GM18505 (cell line): ENCODE measurements at regions not wholly inside any gene's neighbourhood (a gene's known extent, or its start where the extent isn't known, plus 50 kb on each side); places are given as distances from the start of the nearest gene placed in this dataset.

Experiments
- ATAC-seq: cut with Tn5 transposase; IDR thresholded peaks from one replicate; pipeline ENCODE4 v1.9.1; 2021; ENCODE audit not compliant: unreplicated experiment
- POLR2A ChIP-seq: IDR thresholded peaks from 4 replicates; pipeline ENCODE4 v1.6.1; 2011; ENCODE audit warnings: borderline replicate concordance; ENCODE audit not compliant: insufficient read depth, insufficient read length; ENCODE audit errors: extremely low read depth

DNA sequence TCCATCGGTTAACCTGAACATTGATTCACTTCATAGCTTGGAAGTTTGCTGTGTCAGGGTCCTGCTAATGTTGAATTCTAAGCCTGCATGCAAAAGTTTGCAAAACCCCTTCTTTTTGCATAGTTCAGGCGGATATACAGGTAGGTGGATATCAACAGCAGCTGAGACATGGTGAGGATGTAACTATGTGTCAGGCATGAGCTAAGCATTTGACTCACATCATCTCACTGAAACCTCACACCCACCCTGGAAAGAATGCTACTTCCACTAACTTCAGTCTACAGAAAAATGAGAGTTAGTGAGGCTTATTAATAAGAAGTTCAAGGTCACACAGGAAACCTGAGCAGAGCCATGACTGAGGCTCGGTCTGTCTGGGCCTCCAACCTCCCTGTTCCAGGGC, 276.9 kb downstream of the BMP7 start:
- TF ChIP-seq POLR2A: no peak
- no peak for ATAC-seq

DNA sequence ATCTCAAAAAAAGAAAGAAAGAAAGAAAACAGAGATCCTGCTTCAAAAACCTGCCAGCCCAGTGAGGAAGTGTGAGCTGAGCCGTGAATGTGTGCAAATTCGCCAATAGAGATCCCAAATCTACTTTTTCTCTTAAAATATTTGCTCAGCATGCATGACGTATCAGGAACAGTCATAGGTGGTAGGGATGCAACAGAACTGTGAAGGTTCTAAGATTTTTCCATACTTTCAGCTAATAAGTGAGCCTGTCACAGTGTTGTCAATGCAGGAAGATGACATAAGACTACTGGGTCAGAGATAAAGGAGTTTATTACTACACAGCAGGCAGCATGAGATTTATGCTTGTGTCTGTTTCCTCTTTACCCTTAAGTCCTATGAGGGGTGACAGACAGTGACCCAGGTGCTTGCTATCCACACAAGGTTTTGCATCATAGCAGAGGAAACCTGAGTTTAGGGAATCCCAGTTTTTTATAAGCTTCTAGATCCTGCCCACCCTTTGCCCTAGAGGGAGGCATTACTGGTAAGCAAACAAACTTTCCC, 273.4 kb downstream of the BMP7 start:
- no peak for TF ChIP-seq POLR2A
- no peak for ATAC-seq

DNA sequence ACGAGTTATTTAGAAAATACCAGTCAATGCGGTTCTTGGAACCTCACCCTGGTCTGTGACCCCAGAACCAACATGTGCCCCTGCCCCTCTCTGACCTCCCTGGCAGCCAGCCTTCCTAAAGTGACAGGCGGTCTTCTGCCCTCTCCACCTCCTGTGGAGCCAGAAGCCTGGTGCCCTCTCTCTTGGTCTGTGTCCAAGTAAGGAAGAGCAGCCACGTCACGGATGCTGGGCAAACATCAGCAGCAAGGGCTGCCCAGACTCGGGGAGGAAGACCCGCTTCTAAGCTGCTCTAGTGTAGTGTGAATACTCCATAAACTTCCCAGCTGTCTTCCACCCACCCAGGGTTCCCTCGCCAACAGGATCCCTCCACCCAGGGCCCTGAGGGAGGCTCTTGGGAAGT, 272.4 kb downstream of the BMP7 start:
- no peak for ATAC-seq

DNA sequence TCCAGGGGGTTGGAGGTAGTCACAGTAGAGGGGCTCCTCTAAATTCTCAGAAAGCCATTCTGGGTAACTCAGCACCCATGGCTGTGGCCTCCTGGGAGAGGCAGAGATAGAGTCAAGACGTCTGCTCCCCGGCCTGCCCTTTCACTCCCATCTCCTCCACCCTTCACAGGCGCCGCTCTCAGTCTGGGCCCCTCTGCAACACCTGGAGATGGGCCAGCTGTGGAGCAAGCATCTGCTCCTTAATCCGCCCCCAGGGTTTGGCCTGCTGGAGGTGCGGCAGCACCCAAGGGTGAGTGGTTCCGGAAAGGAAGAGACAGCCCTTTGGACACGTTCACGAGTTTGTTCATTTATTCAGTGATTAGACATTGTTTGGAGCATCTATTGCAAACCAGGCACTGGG, 271.3 kb downstream of the BMP7 start:
- ATAC-seq: no peak

More for the DNA sequence above, 272.4 kb downstream of the BMP7 start:
- no peak for TF ChIP-seq POLR2A

DNA sequence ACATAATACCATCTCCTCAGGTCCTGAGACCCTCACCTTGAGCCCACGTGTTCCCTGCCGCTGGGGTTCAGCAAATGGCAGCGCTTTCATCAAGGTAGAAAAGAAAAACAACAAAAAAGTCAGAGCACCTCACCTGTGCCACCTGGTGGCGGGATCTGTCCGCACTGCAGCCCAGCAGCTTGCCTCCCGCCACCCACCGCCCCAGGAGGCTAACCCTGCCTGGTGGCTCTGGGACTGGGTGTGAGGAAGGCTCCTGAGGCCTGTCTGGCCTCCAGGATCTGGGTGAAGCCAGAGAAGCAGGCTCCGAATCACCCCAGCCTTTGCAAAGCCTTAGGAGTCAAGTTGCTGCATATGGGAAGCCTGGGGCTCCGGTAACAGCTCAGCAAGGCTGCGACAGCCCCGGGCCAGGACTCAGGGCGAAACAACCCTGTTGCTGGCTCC, 270.8 kb downstream of the BMP7 start:
- ATAC-seq: no peak
- no peak for TF ChIP-seq POLR2A

More for the DNA sequence above, 271.3 kb downstream of the BMP7 start:
- no peak for TF ChIP-seq POLR2A

DNA sequence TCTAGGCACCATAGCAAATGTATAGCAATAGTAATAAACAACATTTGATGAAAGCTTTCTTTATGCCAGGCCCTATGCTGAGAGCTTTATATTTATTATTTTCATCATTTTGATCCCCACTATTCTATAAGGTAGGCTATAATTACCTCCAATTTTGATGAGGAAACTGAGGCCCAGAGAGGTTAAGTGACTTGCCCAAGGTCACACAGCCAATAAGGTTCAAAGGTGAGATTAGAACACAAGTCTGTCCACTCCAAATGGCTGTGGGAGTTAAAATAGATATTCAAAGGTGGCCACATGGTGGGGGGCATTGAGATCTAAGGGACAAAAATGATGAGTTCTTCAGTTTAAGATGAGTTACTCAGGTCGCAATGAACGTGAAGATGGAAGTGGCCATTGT, 269.9 kb downstream of the BMP7 start:
- ATAC-seq: no peak
- no peak for TF ChIP-seq POLR2A

DNA sequence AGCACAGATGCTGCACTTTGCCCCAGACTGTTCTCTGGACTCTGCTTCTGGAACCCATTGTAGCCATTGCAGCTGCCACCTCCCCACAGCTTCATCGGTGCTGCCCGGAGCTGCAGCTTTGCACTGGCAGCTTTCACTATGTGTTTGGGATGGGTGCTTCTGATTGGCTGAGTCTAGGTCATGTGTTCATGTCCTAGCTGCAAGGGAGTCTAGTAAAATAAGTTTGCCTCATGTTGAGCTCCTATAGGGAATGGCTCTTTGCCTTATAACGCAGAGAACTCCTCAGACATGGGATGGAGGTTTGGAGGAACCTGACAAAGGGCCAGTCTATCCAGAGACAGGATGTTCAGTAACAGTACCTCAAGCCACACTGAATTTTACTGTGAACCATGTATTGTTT, 268.0 kb downstream of the BMP7 start:
- TF ChIP-seq POLR2A: no peak
- ATAC-seq: no peak

DNA sequence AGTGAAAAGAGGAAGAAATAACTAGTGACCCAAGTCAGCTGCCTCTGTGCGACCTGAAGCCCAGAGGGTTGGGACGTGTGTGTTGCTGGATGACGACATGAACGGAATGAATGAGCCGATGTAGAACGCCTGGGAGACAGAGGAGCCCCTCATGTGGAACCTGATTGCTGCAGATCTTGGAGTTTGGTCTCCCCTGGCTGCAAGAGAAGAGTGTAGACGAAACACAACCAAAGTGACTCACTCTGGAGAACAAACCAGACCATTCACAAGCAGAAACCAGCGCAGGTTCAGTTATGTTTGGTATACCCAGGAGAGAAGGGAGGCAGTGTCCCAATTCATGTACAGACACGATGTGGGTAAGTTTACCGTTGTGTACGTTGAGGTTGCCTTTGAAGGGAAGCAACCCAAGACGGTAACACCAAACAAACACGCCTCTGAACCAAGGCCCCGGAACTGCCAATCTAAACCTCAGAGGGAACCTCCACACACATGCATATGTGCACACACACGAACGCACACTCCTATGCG, 265.9 kb downstream of the BMP7 start:
- no peak for TF ChIP-seq POLR2A
- no peak for ATAC-seq

DNA sequence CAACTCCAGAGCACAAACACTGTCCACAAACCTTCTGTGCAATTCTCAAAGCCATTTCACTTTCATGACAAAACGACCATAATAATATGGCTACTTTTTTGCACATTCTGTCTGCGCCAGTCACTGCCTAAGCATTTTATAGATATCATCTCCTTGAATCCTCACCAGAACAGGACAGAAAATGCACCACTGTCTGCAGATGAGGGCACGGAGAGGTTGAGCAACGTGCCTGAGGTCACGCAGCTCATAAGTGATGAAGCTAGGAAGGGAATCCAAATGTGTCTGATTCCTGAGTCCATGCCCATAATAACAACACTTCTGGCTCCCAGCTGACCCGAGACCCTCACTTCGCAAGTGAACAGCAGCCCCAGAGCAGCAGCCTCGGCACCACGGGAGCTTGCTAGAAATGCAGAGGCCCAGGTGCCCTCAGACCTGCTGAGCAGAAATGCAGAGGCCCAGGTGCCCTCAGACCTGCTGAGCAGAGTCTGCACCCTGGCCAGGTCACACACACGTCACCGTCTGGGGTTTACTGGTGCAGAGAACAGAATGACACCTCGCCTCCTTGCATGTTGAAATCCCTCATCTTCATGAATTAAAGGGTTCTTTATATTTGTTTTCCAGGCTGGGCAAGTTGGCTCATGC, 265.2 kb downstream of the BMP7 start:
- no peak for TF ChIP-seq POLR2A
- no peak for ATAC-seq

DNA sequence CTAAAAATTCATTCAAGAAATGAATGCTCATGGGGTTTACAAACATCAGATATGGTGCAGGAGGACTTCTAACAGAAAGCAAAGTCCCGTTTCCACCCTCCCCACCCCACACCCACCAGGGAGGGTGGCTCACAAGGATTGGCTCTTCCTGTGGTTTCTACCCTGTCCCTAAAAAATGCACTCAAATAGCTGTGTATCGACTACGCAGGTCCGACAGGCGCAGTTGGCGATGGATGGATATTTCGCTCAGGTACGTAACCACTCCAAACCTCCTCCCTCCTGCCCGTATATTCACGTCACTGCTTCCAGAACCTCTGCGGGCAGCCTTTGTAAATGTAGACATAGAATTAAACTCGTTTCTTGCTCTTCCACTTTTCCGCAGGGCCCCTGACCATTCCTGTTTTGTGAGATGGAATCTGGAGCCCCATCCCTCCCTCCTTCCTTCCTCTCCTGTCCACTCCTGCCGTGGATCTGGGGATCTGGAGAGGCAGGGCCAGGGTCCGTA, 264.3 kb downstream of the BMP7 start:
- ATAC-seq: no peak
- TF ChIP-seq POLR2A: no peak

DNA sequence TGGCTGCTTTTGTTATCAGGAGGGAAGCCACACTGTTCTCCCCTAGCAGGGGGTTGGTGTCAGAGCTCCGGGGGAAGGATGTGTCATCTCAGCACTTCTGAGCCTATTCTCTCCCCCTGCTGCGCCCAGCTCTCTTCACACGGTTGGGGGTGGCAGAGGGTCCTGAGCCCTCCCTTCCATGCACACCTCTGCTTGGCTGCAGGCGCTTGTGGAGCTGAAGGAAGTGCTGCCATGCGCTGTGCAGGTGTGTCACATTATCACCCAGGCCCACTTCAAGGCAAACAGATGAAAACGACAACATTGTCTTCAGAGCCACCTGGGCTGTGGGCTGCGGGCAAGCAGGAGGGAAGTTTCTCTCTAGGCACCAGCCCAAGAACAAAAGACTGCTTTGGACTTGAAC, 263.4 kb downstream of the BMP7 start:
- no peak for ATAC-seq
- TF ChIP-seq POLR2A: no peak

DNA sequence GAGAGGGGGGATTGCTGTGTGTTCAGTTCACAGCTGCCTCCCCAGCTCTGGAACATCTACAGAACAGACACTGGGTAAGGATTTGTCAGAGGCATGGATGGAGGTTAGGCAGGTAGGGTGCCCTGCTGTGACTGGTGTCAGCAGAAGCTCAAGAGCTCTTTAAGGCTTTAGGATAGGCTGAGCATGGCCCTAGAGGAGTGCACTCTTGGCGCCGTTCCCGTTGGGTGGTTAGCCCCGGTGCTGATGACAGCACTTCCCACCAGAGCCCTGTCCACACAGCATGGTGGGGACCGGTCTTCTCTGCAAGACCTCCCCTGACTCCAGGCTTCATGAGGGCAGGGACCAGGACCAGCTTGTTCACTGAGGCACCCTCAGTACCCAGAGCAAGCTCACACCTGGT, 262.0 kb downstream of the BMP7 start:
- TF ChIP-seq POLR2A: no peak
- ATAC-seq: no peak

DNA sequence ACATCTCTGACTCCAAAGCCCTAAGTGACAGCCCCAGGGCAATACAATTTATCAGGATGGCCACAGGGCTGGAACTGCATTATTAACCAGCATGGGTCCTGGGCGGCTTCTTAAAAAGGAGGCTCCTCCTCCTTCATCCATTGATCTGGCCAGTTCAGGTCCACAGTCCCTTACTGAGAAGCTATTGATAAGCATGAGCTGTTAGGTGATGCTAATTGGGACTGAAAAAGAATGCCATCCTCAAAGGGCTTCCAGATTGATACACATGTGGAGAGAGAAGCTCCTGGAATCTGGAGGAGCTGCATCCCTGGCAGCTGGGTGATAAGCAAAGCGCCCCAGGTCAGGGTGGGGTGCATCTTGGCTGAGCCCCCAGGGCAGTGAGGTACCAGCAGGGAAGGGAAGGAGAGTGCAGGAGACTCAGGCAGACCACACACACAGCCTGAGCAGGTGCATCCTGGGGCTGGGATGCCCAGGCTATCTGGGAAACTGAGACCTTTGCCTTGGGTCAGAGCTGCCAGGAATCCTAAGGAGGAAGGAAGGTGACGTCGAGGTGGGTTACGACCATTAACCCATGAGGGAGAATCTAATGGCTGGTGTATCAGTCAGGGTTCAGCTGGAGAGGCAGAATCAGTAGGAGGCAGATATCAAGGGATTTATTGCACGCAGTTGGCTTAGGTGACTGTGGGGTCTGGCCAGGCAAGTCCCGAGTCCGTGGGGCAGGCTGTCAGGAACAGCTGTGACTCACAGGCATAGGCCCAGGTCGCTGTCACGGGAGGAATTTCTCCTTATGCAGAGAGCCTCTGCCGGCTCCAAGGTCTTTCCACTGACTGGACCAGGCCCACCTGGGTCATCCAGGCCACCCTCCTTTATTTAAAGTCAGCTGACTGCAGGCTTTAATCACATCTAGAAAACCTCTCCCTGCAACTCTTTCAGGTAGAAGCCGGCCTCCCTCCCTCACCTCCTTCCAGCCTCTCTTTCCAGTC, 261.2 kb downstream of the BMP7 start:
- no peak for ATAC-seq
- no peak for TF ChIP-seq POLR2A
